ACC112 (cell line): ENCODE measurements at regions not wholly inside any gene's neighbourhood (a gene's known extent, or its start where the extent isn't known, plus 50 kb on each side); places are given as distances from the start of the nearest gene placed in this dataset.

Source experiments
- H2AFZ ChIP-seq: fragments of 200-600 bp; sonication (generic); one replicate; pipeline ENCODE4 v1.6.0; 2017; ENCODE audit warnings: antibody characterized with exemption, low read length; ENCODE audit not compliant: unreplicated experiment
- H3K27ac ChIP-seq: fragments of 200-600 bp; sonication (generic); 2 replicates; pipeline ENCODE4 v1.5.1; 2014; ENCODE audit warnings: low read depth, mild to moderate bottlenecking, antibody characterized with exemption, low read length, moderate library complexity
- H3K27me3 ChIP-seq: fragments of 200-600 bp; sonication (generic); 2 replicates; pipeline ENCODE4 v1.6.1; 2014; ENCODE audit warnings: mild to moderate bottlenecking, antibody characterized with exemption, low read length, moderate library complexity, mixed read lengths; ENCODE audit not compliant: insufficient read depth
- H3K36me3 ChIP-seq: fragments of 200-600 bp; sonication (generic); 2 replicates; pipeline ENCODE4 v1.6.1; 2016; ENCODE audit warnings: mild to moderate bottlenecking, antibody characterized with exemption, low read length, moderate library complexity, mixed read lengths; ENCODE audit not compliant: insufficient read depth
- H3K4me1 ChIP-seq: fragments of 200-600 bp; sonication (generic); one replicate; pipeline ENCODE4 v1.6.1; 2016; ENCODE audit warnings: low read length, mixed read lengths; ENCODE audit not compliant: insufficient read depth, unreplicated experiment, control insufficient read depth
- H3K4me3 ChIP-seq: fragments of 200-600 bp; sonication (generic); 2 replicates; pipeline ENCODE4 v1.5.1; 2014; ENCODE audit warnings: mild to moderate bottlenecking, low read depth, low read length
- H3K79me2 ChIP-seq: fragments of 200-600 bp; sonication (generic); one replicate; pipeline ENCODE4 v1.6.0; 2016; ENCODE audit warnings: low read length; ENCODE audit not compliant: control insufficient read depth, unreplicated experiment, insufficient read depth

DNA sequence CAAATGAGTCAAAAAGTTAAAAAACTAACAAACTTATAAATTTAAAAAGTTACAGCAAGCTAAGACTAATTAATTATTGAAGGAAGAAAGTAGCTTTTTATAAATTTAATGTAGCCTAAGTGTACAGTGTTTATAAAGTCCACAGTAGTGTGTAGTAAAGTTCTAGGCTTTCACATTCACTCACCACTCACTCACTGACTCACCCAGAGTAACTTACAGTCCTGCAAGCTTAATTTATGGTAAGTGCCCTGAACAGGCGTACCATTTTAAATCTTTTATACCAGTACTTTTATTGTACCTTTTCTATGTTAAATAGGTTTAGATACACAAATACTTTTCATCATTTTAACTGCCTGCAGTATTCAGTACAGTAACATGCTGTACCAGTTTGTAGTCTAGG lies 80.0 kb upstream of the C9orf72 start:
- Histone ChIP-seq H3K4me3 (no peak overlapping the region), H2AFZ (no peak overlapping the region), H3K79me2 (no peaks in the 10 kb centered on the region), H3K4me1 (no peaks in the 10 kb centered on the region), H3K36me3 (no peaks in the 10 kb centered on the region), H3K27me3 (no peaks in the 10 kb centered on the region), H3K27ac (no peak overlapping the region)

GRCh38 chr9:27653957-27654356 lies 80.7 kb upstream of the C9orf72 start:
- Histone ChIP-seq H2AFZ (no peak overlapping the region), H3K79me2 (no peaks in the 10 kb centered on the region), H3K4me3 (no peak overlapping the region), H3K4me1 (no peaks in the 10 kb centered on the region), H3K27me3 (no peaks in the 10 kb centered on the region), H3K27ac (no peak overlapping the region), H3K36me3 (no peaks in the 10 kb centered on the region)

DNA sequence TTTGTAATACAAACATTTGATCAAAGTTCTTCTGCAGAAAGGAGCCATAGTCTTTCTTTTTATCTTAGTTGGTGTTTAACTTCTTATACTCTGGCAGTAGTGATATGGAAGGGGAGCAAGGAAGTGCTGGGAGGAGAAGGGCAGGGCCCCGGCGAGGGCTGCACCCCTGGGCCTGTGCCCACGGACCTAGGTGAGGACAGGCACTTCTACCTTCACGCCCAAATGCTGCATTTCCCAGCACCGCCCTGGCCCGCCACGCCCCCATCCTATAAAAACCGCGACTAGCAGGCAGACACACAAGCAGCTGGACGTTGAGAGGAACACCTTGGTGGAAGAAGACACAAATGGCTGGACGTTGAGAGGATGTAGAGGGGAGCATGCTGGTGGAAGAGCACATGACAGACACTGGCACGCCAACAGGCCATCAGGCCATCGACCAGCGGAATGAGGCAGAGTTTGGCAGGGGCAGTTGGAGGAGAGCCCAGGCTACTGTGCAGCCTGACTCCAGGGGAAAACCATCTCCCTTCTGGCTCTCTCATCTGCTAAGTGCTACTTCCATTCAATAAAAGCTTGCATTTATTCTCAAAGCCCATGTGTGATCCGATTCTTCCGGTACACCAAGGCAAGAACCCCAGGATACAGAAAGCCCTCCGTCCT lies 81.5 kb upstream of the C9orf72 start:
- Histone ChIP-seq H3K27ac (no peak overlapping the region), H3K4me3 (no peak overlapping the region), H3K79me2 (no peaks in the 10 kb centered on the region), H2AFZ (no peak overlapping the region), H3K4me1 (no peaks in the 10 kb centered on the region), H3K27me3 (no peaks in the 10 kb centered on the region), H3K36me3 (no peaks in the 10 kb centered on the region)

GRCh38 chr9:27655441-27655840 lies 82.2 kb upstream of the C9orf72 start:
- Histone ChIP-seq H3K27ac (no peak overlapping the region), H3K4me1 (no peaks in the 10 kb centered on the region), H3K79me2 (no peaks in the 10 kb centered on the region), H3K36me3 (no peaks in the 10 kb centered on the region), H3K4me3 (no peak overlapping the region), H3K27me3 (no peaks in the 10 kb centered on the region), H2AFZ (no peak overlapping the region)

GRCh38 chr9:27659001-27659400 lies 85.7 kb upstream of the C9orf72 start:
- H3K4me1 ChIP-seq: no peaks in the 10 kb centered on the region
- peaks cover 2% of the 10 kb centered on the region; the same call in 1 of the 2 replicates for H3K27me3 ChIP-seq
- H3K4me3 ChIP-seq: no peak overlapping the region
- no peaks in the 10 kb centered on the region for H3K79me2 ChIP-seq
- H3K27ac ChIP-seq: no peak overlapping the region
- H3K36me3 ChIP-seq: no peaks in the 10 kb centered on the region
- no peak overlapping the region for H2AFZ ChIP-seq

GRCh38 chr9:27659571-27659970 lies 86.3 kb upstream of the C9orf72 start:
- peaks cover 2% of the 10 kb centered on the region; the same call in 1 of the 2 replicates for H3K27me3 ChIP-seq
- H3K4me3 ChIP-seq: no peak overlapping the region
- no peaks in the 10 kb centered on the region for H3K79me2 ChIP-seq
- H2AFZ ChIP-seq: no peak overlapping the region
- no peaks in the 10 kb centered on the region for H3K36me3 ChIP-seq
- no peak overlapping the region for H3K27ac ChIP-seq
- H3K4me1 ChIP-seq: no peaks in the 10 kb centered on the region

- Histone ChIP-seq H3K36me3 (no peaks in the 10 kb centered on the region), H3K4me3 (no peak overlapping the region), H3K27ac (no peak overlapping the region), H2AFZ (no peak overlapping the region), H3K4me1 (no peaks in the 10 kb centered on the region), H3K79me2 (no peaks in the 10 kb centered on the region), H3K27me3 (peaks cover 2% of the 10 kb centered on the region; the same call in 1 of the 2 replicates)
These were observed 86.9 kb upstream of the C9orf72 start for GRCh38 chr9:27660148-27660547.

- Histone ChIP-seq H3K4me3 (no peak overlapping the region), H2AFZ (no peak overlapping the region), H3K27ac (no peak overlapping the region), H3K4me1 (no peaks in the 10 kb centered on the region), H3K27me3 (peaks cover 2% of the 10 kb centered on the region; the same call in 1 of the 2 replicates), H3K36me3 (no peaks in the 10 kb centered on the region), H3K79me2 (no peaks in the 10 kb centered on the region)
These were observed 90.2 kb upstream of the C9orf72 start for GRCh38 chr9:27663526-27663925.

DNA sequence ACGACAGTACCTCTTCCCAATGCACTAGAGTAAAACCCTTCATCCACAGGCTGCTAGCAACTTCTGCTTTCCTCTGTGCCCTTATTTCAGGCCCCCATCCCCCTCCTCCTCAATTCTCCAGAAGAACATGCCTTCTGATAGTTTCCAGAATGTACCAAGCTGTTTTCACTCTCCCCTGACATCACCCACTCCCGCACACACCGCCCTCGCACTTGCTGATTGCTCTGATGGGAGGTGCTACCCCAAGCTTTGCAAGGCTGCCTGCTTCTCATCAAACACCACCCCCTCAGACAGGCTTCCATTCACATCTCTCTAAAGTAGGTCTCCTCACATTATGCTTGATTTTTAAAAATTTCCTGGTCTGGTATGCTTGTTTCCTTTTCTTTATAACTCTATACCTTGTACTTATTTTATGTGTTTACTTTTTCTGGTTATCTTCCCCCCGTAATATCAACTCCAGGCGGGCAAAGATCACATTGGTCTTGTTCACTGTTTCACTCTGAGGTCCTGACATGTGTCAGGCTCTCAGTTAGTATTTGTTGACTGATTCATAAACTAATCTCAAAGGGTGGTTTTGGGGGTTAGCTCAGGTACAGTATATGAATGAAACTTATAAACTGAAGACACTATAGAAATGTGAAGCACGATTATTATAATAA lies 91.0 kb upstream of the C9orf72 start:
- H3K27me3 ChIP-seq: peaks cover 2% of the 10 kb centered on the region; the same call in 1 of the 2 replicates
- H2AFZ ChIP-seq: no peak overlapping the region
- no peak overlapping the region for H3K4me3 ChIP-seq
- H3K27ac ChIP-seq: no peak overlapping the region
- H3K79me2 ChIP-seq: no peaks in the 10 kb centered on the region
- H3K4me1 ChIP-seq: no peaks in the 10 kb centered on the region
- no peaks in the 10 kb centered on the region for H3K36me3 ChIP-seq

DNA sequence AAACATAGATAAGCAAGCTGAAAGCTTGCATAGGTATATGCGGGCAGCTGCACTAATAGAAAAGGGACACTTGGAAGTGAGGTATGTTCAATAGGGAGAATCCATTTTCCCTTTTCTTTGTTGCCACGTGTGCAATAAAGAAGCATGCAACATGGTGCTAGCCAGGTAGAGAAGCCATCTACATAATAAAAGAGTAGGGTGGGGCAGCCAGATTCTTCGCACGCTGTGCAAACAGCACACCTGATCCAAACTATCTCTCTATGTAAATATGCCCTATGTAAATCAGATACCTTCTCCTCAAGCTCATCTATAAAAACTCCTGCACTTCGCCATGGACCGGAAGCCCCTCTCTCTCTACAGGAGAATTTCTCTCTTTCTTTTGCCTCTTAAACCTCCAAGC lies 91.9 kb upstream of the C9orf72 start:
- H3K4me3 ChIP-seq: no peak overlapping the region
- no peak overlapping the region for H2AFZ ChIP-seq
- no peak overlapping the region for H3K27ac ChIP-seq
- H3K79me2 ChIP-seq: no peaks in the 10 kb centered on the region
- no peaks in the 10 kb centered on the region for H3K4me1 ChIP-seq
- H3K27me3 ChIP-seq: peaks cover 2% of the 10 kb centered on the region; the same call in 1 of the 2 replicates
- H3K36me3 ChIP-seq: no peaks in the 10 kb centered on the region

- no peak overlapping the region for H3K4me3 ChIP-seq
- no peaks in the 10 kb centered on the region for H3K4me1 ChIP-seq
- H2AFZ ChIP-seq: no peak overlapping the region
- no peaks in the 10 kb centered on the region for H3K36me3 ChIP-seq
- no peaks in the 10 kb centered on the region for H3K27me3 ChIP-seq
- H3K79me2 ChIP-seq: no peaks in the 10 kb centered on the region
- H3K27ac ChIP-seq: no peak overlapping the region
These were observed 95.0 kb upstream of the C9orf72 start for GRCh38 chr9:27668280-27668679.
